Adrenal gland (tissue), 5 donors: ENCODE measurements at regions not wholly inside any gene's neighbourhood (a gene's known extent, or its start where the extent isn't known, plus 50 kb on each side); places are given as distances from the start of the nearest gene placed in this dataset.

Source experiments
- CTCF ChIP-seq, 6 experiments: fragments of 450-650 bp in 4 of 6; fragments of 200-600 bp in 2 of 6; sonication (generic) in 1 of 6; IDR thresholded peaks; 1 replicate in 5 of 6; 2 replicates in 1 of 6; pipeline versions ENCODE4 v1.5.1 to v1.8.0; 2016 to 2021; ENCODE audit warnings: antibody characterized with exemption in 6 of 6, mild to moderate bottlenecking in 2 of 6, moderate library complexity in 1 of 6
- POLR2A ChIP-seq, 2 donors: fragments of 450-650 bp; IDR thresholded peaks; one replicate each; pipeline ENCODE4 v1.6.1; 2017; ENCODE audit warnings: antibody characterized with exemption in 2 of 2, mild to moderate bottlenecking in 2 of 2, moderate library complexity in 1 of 2
- donor health status: DM: no; HTN: no; CAD: no.

DNA sequence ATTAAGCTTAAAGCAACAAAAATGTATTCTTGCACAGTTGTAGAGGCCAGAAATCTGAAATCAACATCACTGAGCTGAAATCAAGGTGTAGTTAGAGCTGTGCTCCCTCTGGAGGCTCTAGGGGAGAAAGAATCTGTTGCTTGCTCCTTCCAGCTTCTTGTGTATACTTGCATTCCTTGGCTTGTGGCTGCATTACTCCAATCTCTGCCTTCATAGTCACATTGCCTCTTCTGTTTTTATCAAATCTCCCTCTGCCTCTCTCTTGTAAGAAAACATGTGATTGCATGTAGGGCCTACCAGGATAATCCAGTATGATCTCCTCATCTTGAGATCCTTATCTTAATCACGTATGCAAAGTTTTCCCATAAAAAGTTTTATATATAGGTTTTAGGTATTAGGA, 487.9 kb upstream of the SGO1 start:
- no peak for TF ChIP-seq CTCF (IDR thresholded peaks at IDR 0.05)
- TF ChIP-seq POLR2A (IDR thresholded peaks at IDR 0.05) = no peak
